ENCODE measurements at regions not wholly inside any gene's neighbourhood (a gene's known extent, or its start where the extent isn't known, plus 50 kb on each side); places are given as distances from the start of the nearest gene placed in this dataset.
"Not testable (repeated sequence)": the region's sequence is repeated elsewhere in the genome, so short reads cannot be mapped to it uniquely, and the experiment has no call there.

GRCh38 chr2:89822342-89822741 is 1130.9 kb downstream of the RPIA start:
- not testable (repeated sequence) for TF ChIP-seq CTCF (IDR thresholded peaks at IDR 0.05; ENCODE audit: insufficient read depth, low read depth, low read length); EZH2 (IDR thresholded peaks at IDR 0.05; ENCODE audit: insufficient read depth, low read length)
